SU-DHL-6 (cell line): ENCODE measurements at regions not wholly inside any gene's neighbourhood (a gene's known extent, or its start where the extent isn't known, plus 50 kb on each side); places are given as distances from the start of the nearest gene placed in this dataset.
"Not testable (repeated sequence)": the region's sequence is repeated elsewhere in the genome, so short reads cannot be mapped to it uniquely, and the experiment has no call there.

ENCODE experiments used
- EZH2phosphoT487 ChIP-seq: fragments of 200-600 bp; sonication (generic), shearing (Covaris generic); conservative IDR thresholded peaks from 2 replicates; pipeline ENCODE4 v1.6.1; 2018; ENCODE audit warnings: mild to moderate bottlenecking, antibody characterized with exemption, low read length, moderate library complexity, mixed read lengths
- TF ChIP-seq, protein P1 (sequence below): fragments of 200-600 bp; sonication (generic); IDR thresholded peaks from one replicate; pipeline ENCODE4 v1.5.1; 2017; ENCODE audit warnings: antibody characterized with exemption, mild to moderate bottlenecking, low read length, moderate library complexity; ENCODE audit not compliant: insufficient read depth, poor library complexity, severe bottlenecking

DNA sequence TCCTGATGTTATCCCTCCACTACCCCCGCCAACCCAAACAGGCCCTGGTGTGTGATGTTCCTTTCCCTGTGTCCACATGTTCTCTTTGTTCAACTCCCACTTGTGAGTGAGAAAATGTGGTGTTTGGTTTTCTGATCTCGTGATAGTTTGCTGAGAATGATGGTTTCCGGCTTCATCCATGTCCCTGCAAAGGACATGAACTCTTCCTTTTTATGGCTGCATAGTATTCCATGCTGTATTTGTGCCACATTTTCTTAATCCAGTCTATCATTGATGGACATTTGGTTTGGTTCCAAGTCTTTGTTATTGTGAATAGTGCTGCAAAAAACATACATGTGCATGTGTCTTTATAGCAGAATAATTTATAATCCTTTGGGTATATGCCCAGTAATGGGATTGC, 123.0 kb upstream of the SAMSN1 start:
- TF ChIP-seq, protein P1, sequence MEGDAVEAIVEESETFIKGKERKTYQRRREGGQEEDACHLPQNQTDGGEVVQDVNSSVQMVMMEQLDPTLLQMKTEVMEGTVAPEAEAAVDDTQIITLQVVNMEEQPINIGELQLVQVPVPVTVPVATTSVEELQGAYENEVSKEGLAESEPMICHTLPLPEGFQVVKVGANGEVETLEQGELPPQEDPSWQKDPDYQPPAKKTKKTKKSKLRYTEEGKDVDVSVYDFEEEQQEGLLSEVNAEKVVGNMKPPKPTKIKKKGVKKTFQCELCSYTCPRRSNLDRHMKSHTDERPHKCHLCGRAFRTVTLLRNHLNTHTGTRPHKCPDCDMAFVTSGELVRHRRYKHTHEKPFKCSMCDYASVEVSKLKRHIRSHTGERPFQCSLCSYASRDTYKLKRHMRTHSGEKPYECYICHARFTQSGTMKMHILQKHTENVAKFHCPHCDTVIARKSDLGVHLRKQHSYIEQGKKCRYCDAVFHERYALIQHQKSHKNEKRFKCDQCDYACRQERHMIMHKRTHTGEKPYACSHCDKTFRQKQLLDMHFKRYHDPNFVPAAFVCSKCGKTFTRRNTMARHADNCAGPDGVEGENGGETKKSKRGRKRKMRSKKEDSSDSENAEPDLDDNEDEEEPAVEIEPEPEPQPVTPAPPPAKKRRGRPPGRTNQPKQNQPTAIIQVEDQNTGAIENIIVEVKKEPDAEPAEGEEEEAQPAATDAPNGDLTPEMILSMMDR: not testable (repeated sequence)
- TF ChIP-seq EZH2phosphoT487: not testable (repeated sequence)
